ENCODE measurements at regions not wholly inside any gene's neighbourhood (a gene's known extent, or its start where the extent isn't known, plus 50 kb on each side); places are given as distances from the start of the nearest gene placed in this dataset.

DNA sequence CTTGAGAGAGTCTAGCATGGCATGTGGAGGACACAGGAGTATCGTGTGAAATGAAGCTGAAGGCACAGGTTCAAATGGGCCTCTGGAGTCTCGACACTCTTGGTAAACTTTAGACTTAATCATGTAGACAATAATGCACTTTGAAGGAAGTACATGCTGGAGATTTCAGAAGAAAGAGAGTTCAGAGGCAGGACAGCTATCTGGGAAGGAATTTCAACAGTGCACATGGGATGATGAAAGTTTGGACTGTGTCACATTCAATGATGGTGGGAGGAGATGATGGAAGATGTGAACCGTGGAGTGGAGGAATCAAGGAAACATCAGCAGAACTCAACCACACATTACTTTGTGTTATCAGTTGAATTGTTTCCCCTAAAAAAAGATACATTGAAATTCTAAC, 88.6 kb upstream of the PAPPA start:
- H3K4me3 ChIP-seq = no peak overlapping the region
- no peaks in the 10 kb centered on the region for H3K27me3 ChIP-seq
- DNase-seq (no peak), ATAC-seq (no peak)
- H3K36me3 ChIP-seq = no peaks in the 10 kb centered on the region
- no peaks in the 10 kb centered on the region for H3K4me1 ChIP-seq
- intact Hi-C loops (cut with DNase I) = no loop called here
- TF ChIP-seq, protein P1, sequence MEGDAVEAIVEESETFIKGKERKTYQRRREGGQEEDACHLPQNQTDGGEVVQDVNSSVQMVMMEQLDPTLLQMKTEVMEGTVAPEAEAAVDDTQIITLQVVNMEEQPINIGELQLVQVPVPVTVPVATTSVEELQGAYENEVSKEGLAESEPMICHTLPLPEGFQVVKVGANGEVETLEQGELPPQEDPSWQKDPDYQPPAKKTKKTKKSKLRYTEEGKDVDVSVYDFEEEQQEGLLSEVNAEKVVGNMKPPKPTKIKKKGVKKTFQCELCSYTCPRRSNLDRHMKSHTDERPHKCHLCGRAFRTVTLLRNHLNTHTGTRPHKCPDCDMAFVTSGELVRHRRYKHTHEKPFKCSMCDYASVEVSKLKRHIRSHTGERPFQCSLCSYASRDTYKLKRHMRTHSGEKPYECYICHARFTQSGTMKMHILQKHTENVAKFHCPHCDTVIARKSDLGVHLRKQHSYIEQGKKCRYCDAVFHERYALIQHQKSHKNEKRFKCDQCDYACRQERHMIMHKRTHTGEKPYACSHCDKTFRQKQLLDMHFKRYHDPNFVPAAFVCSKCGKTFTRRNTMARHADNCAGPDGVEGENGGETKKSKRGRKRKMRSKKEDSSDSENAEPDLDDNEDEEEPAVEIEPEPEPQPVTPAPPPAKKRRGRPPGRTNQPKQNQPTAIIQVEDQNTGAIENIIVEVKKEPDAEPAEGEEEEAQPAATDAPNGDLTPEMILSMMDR (IDR thresholded peaks at IDR 0.05) = no peak
- no peaks in the 10 kb centered on the region for H3K9me3 ChIP-seq
- no peak overlapping the region for H3K27ac ChIP-seq

DNA sequence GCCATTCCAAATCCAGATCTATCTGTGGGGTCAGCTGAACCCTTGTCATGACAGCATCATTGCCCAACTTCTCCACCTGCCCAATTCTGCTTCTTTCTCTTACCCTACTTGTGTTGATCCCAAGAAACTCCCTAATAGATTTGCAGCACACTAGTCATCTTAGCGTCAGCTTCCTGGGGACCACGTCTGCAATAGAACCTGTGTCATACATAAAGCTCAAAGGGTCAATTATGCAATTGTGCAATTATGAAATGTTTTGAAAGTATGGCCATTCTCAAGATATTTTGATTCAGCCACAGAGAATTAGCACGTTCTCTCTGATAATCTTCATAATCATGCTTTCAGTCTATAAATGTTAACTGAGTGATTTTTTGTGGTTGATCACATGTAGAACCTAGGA, 87.4 kb upstream of the PAPPA start:
- DNase-seq (no peak), ATAC-seq (no peak)
- Histone ChIP-seq H3K9me3 (no peaks in the 10 kb centered on the region), H3K27ac (no peak overlapping the region), H3K4me3 (no peak overlapping the region), H3K27me3 (no peaks in the 10 kb centered on the region), H3K4me1 (no peaks in the 10 kb centered on the region), H3K36me3 (no peaks in the 10 kb centered on the region)
- intact Hi-C loops (cut with DNase I) = no loop called here
- TF ChIP-seq, protein P1 (IDR thresholded peaks at IDR 0.05) = no peak

DNA sequence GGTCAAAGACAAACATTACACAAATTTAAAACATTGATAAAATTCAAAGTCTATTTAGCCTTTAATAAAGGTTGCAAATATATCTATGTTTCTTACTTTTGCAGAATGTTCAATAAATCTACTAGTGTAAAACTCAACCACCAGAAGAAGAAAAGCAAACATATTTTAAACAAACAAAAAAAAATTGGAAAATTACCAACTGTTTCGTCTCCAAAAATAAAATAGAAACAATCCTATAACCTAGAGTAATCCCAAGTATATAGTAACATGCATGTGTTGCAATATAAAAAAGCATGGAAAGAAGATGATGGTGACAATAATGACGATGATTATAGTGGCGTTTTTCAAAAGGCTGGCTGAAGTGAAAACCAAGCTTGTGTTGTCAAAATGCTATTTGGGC, 86.0 kb upstream of the PAPPA start:
- Histone ChIP-seq H3K4me3 (no peak overlapping the region), H3K9me3 (no peaks in the 10 kb centered on the region), H3K27ac (no peak overlapping the region), H3K27me3 (no peaks in the 10 kb centered on the region), H3K4me1 (no peaks in the 10 kb centered on the region), H3K36me3 (no peaks in the 10 kb centered on the region)
- intact Hi-C loops (cut with DNase I) = no loop called here
- DNase-seq (no peak), ATAC-seq (no peak)
- TF ChIP-seq, protein P1 (IDR thresholded peaks at IDR 0.05) = no peak

DNA sequence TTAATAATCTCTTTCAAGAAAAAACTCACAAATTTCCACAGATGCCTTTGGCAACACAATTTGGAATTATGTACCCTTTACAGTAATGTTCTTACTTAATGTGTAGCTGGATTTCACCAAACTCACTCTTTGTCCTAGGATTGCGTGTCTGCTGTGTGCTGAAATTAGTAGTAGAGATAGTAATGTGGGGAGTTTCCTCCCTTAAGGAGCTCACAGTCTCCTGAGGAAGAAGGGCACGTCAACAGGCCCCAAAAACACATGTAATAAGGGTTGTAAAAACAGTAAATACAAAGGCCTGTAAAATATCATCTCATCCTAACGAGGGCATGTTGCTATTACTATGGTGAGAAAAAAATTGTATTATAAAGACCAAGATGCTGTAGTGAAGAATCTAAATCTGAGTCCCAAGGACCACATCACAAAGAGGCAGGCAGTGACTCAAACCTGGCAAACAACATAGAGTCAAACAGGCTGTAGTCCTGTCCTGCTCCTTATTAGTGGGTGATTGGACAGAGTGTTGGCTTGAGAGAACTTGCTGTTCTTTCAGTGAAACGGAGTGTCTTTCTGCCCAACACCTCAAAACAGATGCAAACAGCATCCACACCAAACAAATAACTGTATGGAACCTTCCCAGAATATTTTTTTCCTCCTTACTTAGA, 83.2 kb upstream of the PAPPA start:
- TF ChIP-seq, protein P1 (IDR thresholded peaks at IDR 0.05) = no peak
- intact Hi-C loops (cut with DNase I) = no loop called here
- Histone ChIP-seq H3K9me3 (no peaks in the 10 kb centered on the region), H3K27ac (no peak overlapping the region), H3K27me3 (no peaks in the 10 kb centered on the region), H3K4me1 (no peaks in the 10 kb centered on the region), H3K36me3 (no peaks in the 10 kb centered on the region), H3K4me3 (no peak overlapping the region)
- DNase-seq (no peak), ATAC-seq (no peak)

DNA sequence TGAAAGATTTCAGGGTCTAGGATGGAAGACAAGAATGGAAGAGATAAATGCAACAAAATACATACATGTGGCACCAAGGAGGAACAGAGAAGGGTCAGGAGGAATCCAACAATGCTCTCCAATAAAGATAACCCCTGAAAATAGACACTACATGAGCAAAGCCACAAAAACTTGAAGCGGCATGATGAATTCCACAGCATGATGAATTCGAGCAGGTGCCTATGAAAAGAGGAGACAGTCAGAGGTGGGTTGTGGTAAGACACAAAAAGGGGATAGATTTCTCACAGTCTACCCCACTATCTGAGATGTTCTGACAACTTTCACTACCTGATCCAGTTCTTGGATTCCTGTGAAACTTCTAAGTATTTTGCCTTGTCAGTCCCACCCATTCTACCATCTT, 81.5 kb upstream of the PAPPA start:
- H3K36me3 ChIP-seq = no peaks in the 10 kb centered on the region
- no peaks in the 10 kb centered on the region for H3K4me1 ChIP-seq
- no peaks in the 10 kb centered on the region for H3K9me3 ChIP-seq
- no peak overlapping the region for H3K4me3 ChIP-seq
- no peaks in the 10 kb centered on the region for H3K27me3 ChIP-seq
- no peak for DNase-seq
- TF ChIP-seq, protein P1 (IDR thresholded peaks at IDR 0.05) = no peak
- intact Hi-C loops (cut with DNase I) = no loop called here
- no peak for ATAC-seq
- no peak overlapping the region for H3K27ac ChIP-seq

DNA sequence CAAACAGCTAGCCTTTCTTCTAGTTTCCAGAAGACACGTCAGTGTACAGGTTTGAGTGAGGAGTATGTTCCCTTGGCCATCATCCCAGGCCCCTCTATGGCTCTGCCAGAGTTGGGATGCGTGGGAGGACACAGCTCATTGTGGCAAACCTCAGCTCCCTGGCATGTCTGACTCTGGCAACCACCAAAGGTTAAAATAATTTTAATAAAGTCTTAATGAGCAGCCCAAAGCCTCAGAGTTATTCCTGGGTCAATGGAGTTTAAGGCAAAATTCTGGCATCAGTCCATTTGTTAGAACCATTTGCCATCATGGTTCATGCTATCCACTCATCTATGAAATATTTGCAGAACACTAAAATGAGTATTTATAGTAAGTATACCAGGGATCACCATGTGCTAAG, 79.8 kb upstream of the PAPPA start:
- TF ChIP-seq, protein P1 (IDR thresholded peaks at IDR 0.05) = no peak
- H3K9me3 ChIP-seq = no peaks in the 10 kb centered on the region
- no peak for DNase-seq
- no peaks in the 10 kb centered on the region for H3K4me1 ChIP-seq
- H3K27me3 ChIP-seq = no peaks in the 10 kb centered on the region
- no peak overlapping the region for H3K27ac ChIP-seq
- intact Hi-C loops (cut with DNase I) = no loop called here
- H3K36me3 ChIP-seq = no peaks in the 10 kb centered on the region
- no peak for ATAC-seq
- H3K4me3 ChIP-seq = no peak overlapping the region

All from upper lobe of right lung (tissue), 1 donor.